Stimulated activated CD8-positive, alpha-beta memory T cell treated with anti-CD3 and anti-CD28 coated beads, Interleukin-15, amount 100 ng/mL, for 1 hour (primary cell): ENCODE measurements at regions not wholly inside any gene's neighbourhood (a gene's known extent, or its start where the extent isn't known, plus 50 kb on each side); places are given as distances from the start of the nearest gene placed in this dataset.
A peak's percentile ranks its signal among the peaks of the same experiment; 100 is the strongest.
"Not testable (repeated sequence)": the region's sequence is repeated elsewhere in the genome, so short reads cannot be mapped to it uniquely, and the experiment has no call there.

ENCODE experiments used
- DNase-seq: peaks from one replicate; pipeline ENCODE4 v3.0.0-alpha.2; 2020; ENCODE audit warnings: low read depth

DNA sequence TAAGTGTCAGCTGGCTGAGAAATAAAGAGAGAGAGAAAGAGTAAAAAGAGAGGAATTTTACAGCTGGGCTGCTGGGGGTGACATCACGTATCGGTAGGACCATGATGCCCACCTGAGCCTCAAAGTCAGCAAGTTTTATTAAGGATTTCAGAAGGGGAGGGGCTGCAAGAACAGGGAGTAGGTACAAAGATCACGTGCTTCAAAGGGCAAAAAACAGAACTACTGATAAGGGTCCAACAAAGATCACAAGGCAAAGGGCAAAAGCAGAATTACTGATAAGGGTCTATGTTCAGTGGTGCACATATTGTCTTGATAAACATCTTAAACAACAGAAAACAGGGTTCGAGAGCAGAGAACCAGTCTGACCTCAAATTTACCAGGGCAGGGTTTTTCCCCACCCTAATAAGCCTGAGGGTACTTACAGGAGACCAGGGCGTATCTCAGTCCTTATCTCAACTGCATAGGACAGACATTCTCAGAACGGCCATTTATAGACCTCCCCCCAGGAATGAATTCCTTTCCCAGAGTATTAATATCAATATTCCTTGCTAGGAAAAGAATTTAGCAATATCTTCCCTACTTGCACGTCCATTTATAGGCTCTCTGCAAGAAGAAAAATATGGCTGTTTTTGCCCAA, 128.3 kb upstream of the PZP start:
- DNase-seq, result not testable (repeated sequence)

DNA sequence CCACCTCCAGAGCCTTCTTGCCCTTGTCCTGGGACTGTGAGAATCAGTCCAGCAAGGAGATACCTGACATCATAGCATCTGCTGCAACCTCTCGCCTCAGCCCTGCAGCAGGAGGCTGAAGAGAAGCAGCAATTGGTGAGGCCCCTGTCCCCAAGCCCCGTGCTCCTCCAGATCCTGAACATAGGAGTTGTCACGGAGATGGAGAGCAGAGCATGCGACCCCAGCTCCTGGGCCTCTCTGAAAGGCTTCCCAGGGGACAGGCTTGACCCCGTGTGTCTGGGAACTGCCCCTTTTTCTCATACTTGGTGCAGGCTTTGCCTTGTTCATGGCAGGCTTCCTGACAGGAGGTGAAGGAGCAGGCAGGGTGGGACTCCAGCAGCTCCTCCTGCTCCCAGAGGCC, 127.7 kb upstream of the PZP start:
- no peak for DNase-seq

DNA sequence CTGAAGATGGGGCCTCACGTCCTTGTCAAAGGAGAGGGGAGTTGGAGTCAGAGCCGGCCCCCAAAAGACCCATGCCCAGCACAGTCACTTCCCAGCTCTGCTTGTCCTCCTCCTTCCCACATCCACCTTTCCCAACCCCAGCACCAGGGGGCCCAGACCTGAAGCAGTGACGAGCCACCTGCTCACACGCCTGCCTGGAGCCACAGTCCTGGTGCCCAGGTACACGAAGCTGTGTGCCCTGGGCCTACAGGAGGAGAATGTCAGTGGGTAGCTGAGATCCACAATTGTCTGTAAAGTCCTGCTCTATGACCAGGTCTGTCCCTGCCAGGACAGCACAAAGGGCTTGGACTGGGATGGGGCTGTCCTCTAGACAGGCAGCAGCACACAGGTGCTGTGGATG, 126.8 kb upstream of the PZP start:
- DNase-seq, result no peak

- no peak for DNase-seq
These were observed 126.0 kb upstream of the PZP start for GRCh38 chr12:9334041-9334692.

- no peak for DNase-seq
These were observed 125.0 kb upstream of the PZP start for GRCh38 chr12:9333161-9333560.

DNA sequence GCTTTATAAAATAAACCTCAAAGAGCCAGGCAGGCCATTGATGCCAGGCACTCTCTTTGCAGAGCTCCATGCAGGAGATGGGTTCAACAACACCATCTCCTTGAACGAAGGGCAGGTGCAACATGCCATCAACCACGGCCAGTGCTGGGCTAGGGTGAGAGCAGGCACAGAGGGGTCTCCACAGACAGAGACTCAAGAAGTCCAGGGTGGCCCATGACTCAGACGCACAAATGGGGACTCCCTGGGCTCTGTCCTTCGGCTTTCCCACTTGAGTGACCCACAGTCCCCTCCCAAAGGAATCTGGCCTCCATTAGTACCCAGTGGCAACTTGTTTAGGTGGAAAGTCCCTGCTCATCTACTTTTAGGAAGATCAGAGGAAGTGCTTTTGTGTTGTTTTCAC, 124.4 kb upstream of the PZP start:
- DNase-seq, result no peak

DNA sequence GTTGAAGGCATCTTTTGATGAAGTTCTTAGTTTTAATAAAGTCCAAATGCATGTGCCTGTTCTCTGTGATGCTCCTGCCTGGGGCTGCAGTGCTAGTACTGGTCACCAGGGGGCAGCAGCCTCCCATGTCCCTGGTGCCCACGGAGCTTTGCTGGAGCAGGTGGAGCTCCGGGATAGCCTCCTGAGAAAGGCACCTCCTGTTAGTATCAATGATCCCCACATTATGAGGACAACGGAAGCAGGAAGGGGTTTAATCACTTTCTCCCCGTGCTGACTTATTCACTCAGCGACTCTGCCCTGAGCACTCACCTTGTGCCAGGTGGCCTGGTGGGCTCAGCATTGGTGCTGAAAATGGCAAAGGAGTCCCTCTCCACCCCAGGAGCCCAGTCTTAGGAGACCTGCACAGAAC, 123.0 kb upstream of the PZP start:
- DNase-seq, result peak; percentile 55

GRCh38 chr12:9329019-9329418, 120.8 kb upstream of the PZP start:
- DNase-seq, result no peak

- no peak for DNase-seq
These were observed 119.9 kb upstream of the PZP start for GRCh38 chr12:9328065-9328464.

DNA sequence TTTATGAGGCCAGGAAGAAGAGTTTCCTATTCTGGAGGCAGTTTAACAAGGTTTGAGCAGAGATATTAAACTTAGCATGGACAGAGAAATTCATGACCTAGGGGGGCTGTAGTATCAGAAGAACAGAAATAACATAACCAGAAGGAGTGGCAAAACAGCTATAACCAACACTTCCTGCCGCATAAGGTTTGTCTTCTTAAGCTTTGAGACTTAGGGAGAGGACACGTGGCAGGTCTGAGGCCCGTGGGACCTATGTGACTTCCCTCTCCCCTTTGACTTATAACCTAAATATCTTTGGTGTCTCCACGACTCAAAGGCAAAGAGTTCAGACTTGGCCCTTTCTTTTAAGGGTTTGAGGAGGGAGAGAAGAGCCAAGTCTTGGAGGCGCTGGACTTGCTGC, 119.1 kb upstream of the PZP start:
- DNase-seq, result no peak

- not testable (repeated sequence) for DNase-seq
These were observed 118.7 kb upstream of the PZP start for GRCh38 chr12:9326849-9327248.

DNA sequence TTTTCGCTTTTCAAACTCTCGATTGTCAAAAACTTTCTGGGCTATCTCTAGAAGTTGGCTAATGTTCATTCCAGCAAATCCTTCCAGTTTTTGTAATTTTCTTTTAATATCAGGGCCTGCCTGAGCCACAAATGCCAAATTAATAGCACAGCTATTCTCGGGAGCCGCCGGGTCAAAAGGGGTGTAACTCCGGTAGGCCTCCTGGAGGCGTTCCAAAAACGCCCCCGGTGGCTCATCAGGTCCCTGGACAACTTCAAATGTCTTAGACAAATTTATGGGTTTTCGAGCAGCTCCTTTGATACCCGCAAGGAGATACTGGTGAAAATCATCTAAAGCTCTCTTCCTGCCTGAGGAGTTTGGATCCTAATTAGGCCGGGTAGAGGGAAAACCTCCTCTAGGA, 117.9 kb upstream of the PZP start:
- DNase-seq, result no peak

DNA sequence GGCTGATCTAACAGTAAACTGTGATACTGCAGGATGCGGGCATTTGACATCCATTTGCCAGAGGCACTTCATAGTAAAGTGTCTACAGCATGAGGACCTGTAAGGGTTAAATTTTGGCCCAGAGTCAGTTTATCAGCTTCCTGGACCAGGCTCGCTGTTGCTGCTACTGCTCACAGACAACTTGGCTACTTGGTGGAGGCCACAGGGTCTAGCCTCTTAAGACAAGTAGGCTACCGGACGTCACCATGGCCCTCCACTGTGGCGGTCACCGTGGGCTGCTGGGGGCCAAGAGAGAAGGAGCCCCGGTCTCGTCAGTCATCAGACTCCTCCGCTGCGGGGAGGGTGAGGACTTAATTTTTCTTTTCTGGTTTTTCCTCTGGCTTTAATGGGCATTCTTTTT, 117.3 kb upstream of the PZP start:
- no peak for DNase-seq

DNA sequence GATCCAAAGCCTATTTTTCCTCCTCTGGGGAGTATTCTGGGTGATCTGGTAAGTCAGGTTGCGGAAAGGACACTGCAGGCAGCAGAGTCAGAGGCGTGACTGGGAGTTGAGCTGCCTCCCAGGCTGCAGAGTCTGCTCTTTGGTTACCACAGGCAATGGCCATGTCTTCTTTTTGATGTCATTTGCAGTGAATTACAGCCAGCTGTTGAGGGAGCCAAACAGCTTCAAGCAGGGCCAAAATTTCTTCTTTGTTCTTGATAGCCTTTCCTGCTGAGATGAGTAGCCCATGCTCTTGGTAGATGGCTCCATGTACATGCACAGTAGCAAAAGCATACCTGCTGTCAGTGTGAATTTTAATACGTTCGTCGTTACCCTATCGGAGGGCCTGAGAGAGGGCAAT, 116.6 kb upstream of the PZP start:
- DNase-seq, result no peak

GRCh38 chr12:9323144-9323681, 115.0 kb upstream of the PZP start:
- DNase-seq, result no peak

DNA sequence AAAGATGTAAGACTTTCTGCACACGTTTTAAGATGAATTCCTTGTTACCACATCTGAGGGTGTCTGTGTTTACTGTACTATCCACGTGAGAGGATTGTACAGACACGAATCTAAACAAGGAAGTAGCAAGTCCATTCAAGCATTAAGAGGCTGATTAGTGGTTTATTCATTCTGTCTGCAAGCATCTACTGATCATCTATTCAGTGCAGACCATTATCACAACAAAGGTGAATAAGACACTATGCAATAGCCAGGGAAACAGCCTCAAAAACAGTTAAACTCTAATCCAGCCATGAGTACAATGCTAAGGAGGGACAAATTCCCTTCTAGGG, 111.6 kb upstream of the PZP start:
- no peak for DNase-seq

- no peak for DNase-seq
These were observed 111.0 kb upstream of the PZP start for GRCh38 chr12:9319044-9319841.

GRCh38 chr12:9313479-9313878, 105.3 kb upstream of the PZP start:
- not testable (repeated sequence) for DNase-seq

- not testable (repeated sequence) for DNase-seq
These were observed 104.5 kb upstream of the PZP start for GRCh38 chr12:9312406-9313392.

DNA sequence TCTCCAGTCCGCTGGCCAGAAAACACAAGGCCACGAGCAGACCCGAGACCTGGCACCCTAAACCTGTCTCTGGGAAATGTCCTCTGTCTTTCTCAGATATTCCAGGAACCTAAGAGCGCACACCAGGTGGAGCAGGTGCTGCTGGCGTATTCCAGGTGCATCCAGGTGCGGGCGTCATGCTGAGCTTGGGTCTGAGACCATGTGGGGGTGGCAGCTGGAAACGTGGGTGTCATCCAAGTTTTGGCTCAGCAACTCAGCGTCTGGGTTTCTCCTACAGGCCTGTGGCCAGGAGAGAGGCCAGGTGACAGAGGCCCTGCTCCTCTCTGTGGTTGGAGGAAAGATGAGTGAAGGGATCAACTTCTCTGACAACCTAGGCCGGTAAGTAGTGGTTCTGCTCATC, 103.3 kb upstream of the PZP start:
- not testable (repeated sequence) for DNase-seq

GRCh38 chr12:9310645-9311044, 102.5 kb upstream of the PZP start:
- not testable (repeated sequence) for DNase-seq

DNA sequence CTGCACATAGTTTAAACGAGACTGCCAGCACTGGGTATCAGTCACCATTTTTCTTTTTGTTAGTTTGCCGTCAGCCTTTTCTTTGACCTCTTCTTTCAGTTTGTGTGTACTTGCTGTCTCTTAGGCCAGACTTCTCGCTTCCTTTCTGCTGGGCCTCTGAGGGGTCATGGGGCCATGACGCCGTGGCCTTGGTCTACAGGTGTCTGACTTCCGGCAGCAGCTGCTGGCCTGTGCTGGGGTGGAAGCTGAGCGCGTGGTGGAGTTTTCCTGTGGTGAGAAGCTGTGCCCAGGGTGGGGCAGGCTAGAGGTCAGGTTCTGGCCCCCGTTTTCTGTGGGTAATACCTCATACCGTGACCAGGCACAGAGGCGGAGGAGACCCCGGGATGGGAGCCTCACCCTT, 101.6 kb upstream of the PZP start:
- DNase-seq, result not testable (repeated sequence)
